Mesenchymal stem cell (in vitro differentiated cells and primary cell): ENCODE measurements at regions not wholly inside any gene's neighbourhood (a gene's known extent, or its start where the extent isn't known, plus 50 kb on each side); places are given as distances from the start of the nearest gene placed in this dataset.
A peak's percentile ranks its signal among the peaks of the same experiment; 100 is the strongest.

ENCODE experiments used
- DNase-seq: peaks from one replicate; pipeline ENCODE4 v3.0.0-alpha.2; 2013
- H2AFZ ChIP-seq: one replicate; pipeline ENCODE4 v1.6.1; 2013; ENCODE audit warnings: low read depth, mild to moderate bottlenecking, control low read depth, inconsistent platforms, low read length, moderate library complexity
- H2AK5ac ChIP-seq: 2 replicates; pipeline ENCODE4 v1.6.1; 2013; ENCODE audit warnings: low read length, moderate library complexity, mild to moderate bottlenecking, inconsistent platforms; ENCODE audit not compliant: severe bottlenecking
- H2BK120ac ChIP-seq: one replicate; pipeline ENCODE4 v1.6.1; 2013; ENCODE audit warnings: low read depth, mild to moderate bottlenecking, inconsistent platforms, low read length, moderate library complexity
- H2BK12ac ChIP-seq, 2 experiments: one replicate each; pipeline ENCODE4 v1.6.1; 2013; ENCODE audit warnings: inconsistent platforms in 2 of 2, low read length in 2 of 2, mild to moderate bottlenecking in 2 of 2, moderate library complexity in 2 of 2, control low read depth in 1 of 2
- H2BK15ac ChIP-seq: one replicate; pipeline ENCODE4 v1.6.1; 2013; ENCODE audit warnings: mild to moderate bottlenecking, low read depth, inconsistent platforms; ENCODE audit not compliant: poor library complexity, severe bottlenecking
- H2BK5ac ChIP-seq: 2 replicates; pipeline ENCODE4 v1.6.1; 2013; ENCODE audit warnings: low read depth, mild to moderate bottlenecking, low read length, control low read depth, inconsistent platforms; ENCODE audit not compliant: poor library complexity, severe bottlenecking
- H3K14ac ChIP-seq, 2 experiments: one replicate each; pipeline ENCODE4 v1.6.1; 2013; ENCODE audit warnings: inconsistent platforms in 2 of 2, low read length in 2 of 2, control low read depth in 1 of 2, mild to moderate bottlenecking in 1 of 2, moderate library complexity in 1 of 2
- H3K18ac ChIP-seq, 2 experiments: one replicate each; pipeline ENCODE4 v1.6.1; 2013; ENCODE audit warnings: inconsistent platforms in 2 of 2, low read length in 2 of 2, control low read depth in 1 of 2, low read depth in 1 of 2, mild to moderate bottlenecking in 1 of 2
- H3K23ac ChIP-seq, 2 experiments: one replicate each; pipeline ENCODE4 v1.6.1; 2013; ENCODE audit warnings: inconsistent platforms in 2 of 2, low read length in 2 of 2, mild to moderate bottlenecking in 2 of 2, moderate library complexity in 2 of 2, control low read depth in 1 of 2
- H3K27ac ChIP-seq: 2 replicates; pipeline ENCODE4 v1.5.1; 2013; ENCODE audit warnings: mild to moderate bottlenecking, moderate library complexity, low read length, control low read depth, inconsistent platforms; ENCODE audit not compliant: poor library complexity, severe bottlenecking
- H3K27me3 ChIP-seq, 2 experiments: 2 replicates each; pipeline versions ENCODE4 v1.6.1 to v1.7.0; 2013; ENCODE audit warnings: low read length in 2 of 2, mild to moderate bottlenecking in 2 of 2, moderate library complexity in 2 of 2, control low read depth in 1 of 2, inconsistent platforms in 1 of 2; ENCODE audit not compliant: control insufficient read depth in 1 of 2, insufficient read depth in 1 of 2
- H3K36me3 ChIP-seq, 2 experiments: 2 replicates each; pipeline versions ENCODE4 v1.6.1 to v1.7.0; 2013; ENCODE audit warnings: low read length in 2 of 2, control low read depth in 1 of 2, inconsistent platforms in 1 of 2, low read depth in 1 of 2, mild to moderate bottlenecking in 1 of 2; ENCODE audit not compliant: insufficient read depth in 2 of 2, control insufficient read depth in 1 of 2
- H3K4ac ChIP-seq, 2 experiments: one replicate each; pipeline ENCODE4 v1.6.1; 2013; ENCODE audit warnings: inconsistent platforms in 2 of 2, low read length in 2 of 2, mild to moderate bottlenecking in 2 of 2, moderate library complexity in 2 of 2, control low read depth in 1 of 2, low read depth in 1 of 2
- H3K4me1 ChIP-seq: 2 replicates; pipeline ENCODE4 v1.6.1; 2013; ENCODE audit warnings: low read depth, low read length, control low read depth; ENCODE audit not compliant: control insufficient read depth, insufficient read depth
- H3K4me2 ChIP-seq: 2 replicates; pipeline ENCODE4 v1.6.1; 2013; ENCODE audit warnings: low read length, mild to moderate bottlenecking, inconsistent platforms; ENCODE audit not compliant: poor library complexity, severe bottlenecking
- H3K4me3 ChIP-seq, 2 experiments: 2 replicates each; pipeline versions ENCODE4 v1.5.1 to v1.7.0; 2013; ENCODE audit warnings: low read length in 2 of 2, mild to moderate bottlenecking in 2 of 2, control low read depth in 1 of 2, low read depth in 1 of 2; ENCODE audit not compliant: insufficient read depth in 1 of 2
- H3K79me1 ChIP-seq: replicated peaks from 2 replicates; pipeline ENCODE4 v1.6.1; 2013; ENCODE audit warnings: mild to moderate bottlenecking, control low read depth, low read length, inconsistent platforms; ENCODE audit not compliant: poor library complexity, severe bottlenecking
- H3K9ac ChIP-seq: 2 replicates; pipeline ENCODE4 v1.7.0; 2013; ENCODE audit warnings: mild to moderate bottlenecking, low read length, moderate library complexity
- H3K9me3 ChIP-seq: 2 replicates; pipeline ENCODE4 v1.7.0; 2013; ENCODE audit warnings: mild to moderate bottlenecking, low read length; ENCODE audit not compliant: control insufficient read depth
- H4K8ac ChIP-seq: one replicate; pipeline ENCODE4 v1.6.1; 2013; ENCODE audit warnings: inconsistent platforms, mild to moderate bottlenecking, low read length, moderate library complexity
- H4K91ac ChIP-seq: one replicate; pipeline ENCODE4 v1.6.1; 2013; ENCODE audit warnings: mild to moderate bottlenecking, low read length, inconsistent platforms
- WGBS: methylation state at CpG from one replicate; pipeline ENCODE4 v1.1.7; 2013; ENCODE audit warnings: mixed read lengths; 5-methylcytosine and 5-hydroxymethylcytosine counted together

DNA sequence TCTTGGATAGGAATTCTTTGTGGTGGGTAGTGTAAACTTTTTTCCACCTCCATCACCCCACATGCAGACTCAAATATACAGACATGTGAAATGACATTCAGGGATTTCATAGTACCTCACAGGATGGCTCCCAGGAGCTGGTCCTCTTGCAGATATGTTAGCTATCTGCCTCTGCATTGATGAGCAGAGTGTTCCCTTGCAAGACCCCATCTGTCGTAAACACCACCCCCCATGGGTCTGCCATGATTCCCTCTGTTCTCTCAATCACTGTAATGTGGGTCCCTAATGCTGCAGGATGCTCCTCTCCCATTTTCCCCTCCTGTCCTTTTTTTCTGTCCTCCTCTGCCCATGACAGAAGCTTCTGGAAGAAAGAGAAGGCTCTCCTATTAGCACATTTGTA lies 391.2 kb upstream of the PODXL start:
- WGBS, result 100% methylated on average over 1 of the region's 1 CpG
- Histone ChIP-seq H2BK120ac (no peak overlapping the region), H3K27me3 (peaks cover 45 to 59% of the 10 kb centered on the region in 2 experiments), H3K9ac (no peak overlapping the region), H2BK15ac (no peak overlapping the region), H2BK5ac (no peak overlapping the region), H2AFZ (no peak overlapping the region), H3K79me1 (no peaks in the 10 kb centered on the region), H2AK5ac (no peak overlapping the region), H2BK12ac (no peak overlapping the region), H3K4me1 (peaks cover 9% of the 10 kb centered on the region), H3K14ac (no peak overlapping the region), H3K4me2 (no peak overlapping the region), H4K91ac (no peak overlapping the region), H3K4ac (no peak overlapping the region), H3K4me3 (no peak overlapping the region), H3K36me3 (no peaks in the 10 kb centered on the region), H3K18ac (no peak overlapping the region), H3K27ac (no peak overlapping the region), H3K23ac (no peak overlapping the region), H4K8ac (no peak overlapping the region), H3K9me3 (peaks cover 5% of the 10 kb centered on the region)
- no peak for DNase-seq

GRCh38 chr7:131945957-131946544 lies 389.6 kb upstream of the PODXL start:
- no peak overlapping the region for H2AFZ ChIP-seq
- no peak overlapping the region for H2BK12ac ChIP-seq
- H2BK5ac ChIP-seq, result no peak overlapping the region
- H4K91ac ChIP-seq, result no peak overlapping the region
- peak overlapping the region in 1 of 2 experiments; percentile 72 for H3K4me3 ChIP-seq
- H3K4ac ChIP-seq, result no peak overlapping the region
- no peak overlapping the region for H2AK5ac ChIP-seq
- no peaks in the 10 kb centered on the region for H3K36me3 ChIP-seq
- H3K14ac ChIP-seq, result no peak overlapping the region
- H3K27me3 ChIP-seq, result peaks cover 54 to 62% of the 10 kb centered on the region in 2 experiments
- H3K27ac ChIP-seq, result no peak overlapping the region
- peaks cover 9% of the 10 kb centered on the region for H3K4me1 ChIP-seq
- H3K23ac ChIP-seq, result no peak overlapping the region
- H2BK120ac ChIP-seq, result no peak overlapping the region
- H3K4me2 ChIP-seq, result no peak overlapping the region
- H3K79me1 ChIP-seq, result no peaks in the 10 kb centered on the region
- H4K8ac ChIP-seq, result no peak overlapping the region
- 82% methylated on average over 14 of the region's 14 CpGs for WGBS
- no peak for DNase-seq
- H3K9ac ChIP-seq, result no peak overlapping the region
- no peak overlapping the region for H2BK15ac ChIP-seq
- H3K18ac ChIP-seq, result no peak overlapping the region
- H3K9me3 ChIP-seq, result no peaks in the 10 kb centered on the region

- Histone ChIP-seq H3K4me3 (peak overlapping the region in 1 of 2 experiments; percentile 72), H3K14ac (no peak overlapping the region), H3K18ac (no peak overlapping the region), H3K4me2 (peak overlapping the region; percentile 45), H3K36me3 (no peaks in the 10 kb centered on the region), H4K91ac (no peak overlapping the region), H2BK12ac (no peak overlapping the region), H3K4ac (no peak overlapping the region), H2AK5ac (no peak overlapping the region), H3K27ac (no peak overlapping the region), H3K79me1 (no peaks in the 10 kb centered on the region), H2BK120ac (no peak overlapping the region), H2AFZ (no peak overlapping the region), H3K9me3 (no peaks in the 10 kb centered on the region), H3K23ac (no peak overlapping the region), H3K4me1 (peaks cover 9% of the 10 kb centered on the region), H3K27me3 (peaks cover 59 to 60% of the 10 kb centered on the region in 2 experiments), H3K9ac (peak overlapping the region; percentile 44), H2BK5ac (no peak overlapping the region), H4K8ac (no peak overlapping the region), H2BK15ac (no peak overlapping the region)
- peak; percentile 34 for DNase-seq
- WGBS, result 7% methylated on average over 39 of the region's 39 CpGs
Measured at GRCh38 chr7:131945313-131945911, 389.0 kb upstream of the PODXL start.

GRCh38 chr7:131944556-131945069 lies 388.2 kb upstream of the PODXL start:
- no peak overlapping the region for H3K4ac ChIP-seq

More at GRCh38 chr7:131944556-131945069, 388.2 kb upstream of the PODXL start:
- no peak overlapping the region for H2AFZ ChIP-seq
- H2AK5ac ChIP-seq, result no peak overlapping the region
- H2BK15ac ChIP-seq, result no peak overlapping the region
- no peaks in the 10 kb centered on the region for H3K79me1 ChIP-seq
- H3K4me3 ChIP-seq, result no peak overlapping the region
- no peak overlapping the region for H4K91ac ChIP-seq
- WGBS, result 75% methylated on average over 7 of the region's 8 CpGs
- H3K4me2 ChIP-seq, result no peak overlapping the region
- H3K36me3 ChIP-seq, result no peaks in the 10 kb centered on the region
- H3K14ac ChIP-seq, result no peak overlapping the region
- no peak overlapping the region for H3K9ac ChIP-seq
- no peak overlapping the region for H2BK120ac ChIP-seq
- no peak overlapping the region for H3K27ac ChIP-seq
- H2BK5ac ChIP-seq, result no peak overlapping the region
- no peak overlapping the region for H3K23ac ChIP-seq
- no peaks in the 10 kb centered on the region for H3K9me3 ChIP-seq
- H2BK12ac ChIP-seq, result no peak overlapping the region
- no peak for DNase-seq
- no peak overlapping the region for H4K8ac ChIP-seq
- H3K27me3 ChIP-seq, result peaks cover 53 to 66% of the 10 kb centered on the region in 2 experiments
- H3K4me1 ChIP-seq, result peaks cover 9% of the 10 kb centered on the region
- no peak overlapping the region for H3K18ac ChIP-seq
